Astrocyte (in vitro differentiated cells and primary cell): ENCODE measurements at regions not wholly inside any gene's neighbourhood (a gene's known extent, or its start where the extent isn't known, plus 50 kb on each side); places are given as distances from the start of the nearest gene placed in this dataset.
A peak's percentile ranks its signal among the peaks of the same experiment; 100 is the strongest.

Experiments used
- DNase-seq: peaks from one replicate; pipeline ENCODE4 v3.0.0-alpha.2; 2010; ENCODE audit warnings: low read depth
- FAIRE-seq: peaks from 2 replicates; lab custom pipeline; 2011; peaks lifted over from hg19 to GRCh38; lab: Jason Lieb, UNC
- H2AFZ ChIP-seq: 2 replicates; pipeline ENCODE4 v1.6.0; 2012; ENCODE audit warnings: low read depth, low read length, inconsistent platforms
- H3K27ac ChIP-seq: 2 replicates; pipeline ENCODE4 v1.5.1; 2011; ENCODE audit warnings: low read depth, low read length, inconsistent platforms
- H3K27me3 ChIP-seq: 2 replicates; pipeline ENCODE4 v1.6.0; 2011; ENCODE audit warnings: low read length, inconsistent platforms; ENCODE audit not compliant: insufficient read depth
- H3K36me3 ChIP-seq: 2 replicates; pipeline ENCODE4 v1.5.1; 2011; ENCODE audit warnings: low read length, inconsistent platforms; ENCODE audit not compliant: insufficient read depth
- H3K4me1 ChIP-seq: 2 replicates; pipeline ENCODE4 v1.5.1; 2011; ENCODE audit warnings: low read length, inconsistent platforms; ENCODE audit not compliant: insufficient read depth
- H3K4me2 ChIP-seq: 2 replicates; pipeline ENCODE4 v1.6.0; 2012; ENCODE audit warnings: low read length, inconsistent platforms
- H3K4me3 ChIP-seq: 2 replicates; pipeline ENCODE4 v1.5.1; 2011; ENCODE audit warnings: low read depth, mild to moderate bottlenecking, low read length, inconsistent platforms; ENCODE audit not compliant: insufficient read depth
- H3K79me2 ChIP-seq: 2 replicates; pipeline ENCODE4 v1.6.0; 2012; ENCODE audit warnings: mild to moderate bottlenecking, low read length, inconsistent platforms; ENCODE audit not compliant: insufficient read depth
- H3K9ac ChIP-seq: 2 replicates; pipeline ENCODE4 v1.6.0; 2012; ENCODE audit warnings: mild to moderate bottlenecking, low read length, inconsistent platforms
- H3K9me3 ChIP-seq: 2 replicates; pipeline ENCODE4 v1.5.1; 2012; ENCODE audit warnings: low read depth, mild to moderate bottlenecking, low read length, inconsistent platforms; ENCODE audit not compliant: insufficient read depth
- H4K20me1 ChIP-seq: 2 replicates; pipeline ENCODE4 v1.6.0; 2012; ENCODE audit warnings: low read length, inconsistent platforms; ENCODE audit not compliant: insufficient read depth
- H3K27ac Mint-ChIP-seq: one replicate; pipeline ENCODE4 v1.8.0; 2021; ENCODE audit warnings: mild to moderate bottlenecking, mixed read lengths; ENCODE audit not compliant: unreplicated experiment
- H3K27me3 Mint-ChIP-seq: one replicate; pipeline ENCODE4 v1.8.0; 2021; ENCODE audit warnings: low read depth, mixed read lengths; ENCODE audit not compliant: unreplicated experiment
- H3K36me3 Mint-ChIP-seq: one replicate; pipeline ENCODE4 v1.8.0; 2021; ENCODE audit warnings: low read depth, mixed read lengths; ENCODE audit not compliant: unreplicated experiment
- H3K4me1 Mint-ChIP-seq: one replicate; pipeline ENCODE4 v1.8.0; 2021; ENCODE audit warnings: low read depth, mixed read lengths; ENCODE audit not compliant: unreplicated experiment
- H3K4me3 Mint-ChIP-seq: one replicate; pipeline ENCODE4 v1.8.0; 2021; ENCODE audit warnings: mild to moderate bottlenecking, moderate library complexity, mixed read lengths; ENCODE audit not compliant: unreplicated experiment
- H3K9me3 Mint-ChIP-seq: one replicate; pipeline ENCODE4 v1.8.0; 2021; ENCODE audit warnings: mild to moderate bottlenecking, mixed read lengths; ENCODE audit not compliant: unreplicated experiment
- EZH2 ChIP-seq: IDR thresholded peaks from 2 replicates; pipeline ENCODE4 v1.6.1; 2012; ENCODE audit warnings: mild to moderate bottlenecking, low read length, inconsistent platforms; ENCODE audit not compliant: insufficient read depth
- TF ChIP-seq, protein P1 (sequence below): IDR thresholded peaks from 2 replicates; pipeline ENCODE4 v1.5.1; 2011; ENCODE audit warnings: low read depth, mild to moderate bottlenecking, inconsistent platforms, low read length, moderate library complexity; ENCODE audit not compliant: insufficient read depth

DNA sequence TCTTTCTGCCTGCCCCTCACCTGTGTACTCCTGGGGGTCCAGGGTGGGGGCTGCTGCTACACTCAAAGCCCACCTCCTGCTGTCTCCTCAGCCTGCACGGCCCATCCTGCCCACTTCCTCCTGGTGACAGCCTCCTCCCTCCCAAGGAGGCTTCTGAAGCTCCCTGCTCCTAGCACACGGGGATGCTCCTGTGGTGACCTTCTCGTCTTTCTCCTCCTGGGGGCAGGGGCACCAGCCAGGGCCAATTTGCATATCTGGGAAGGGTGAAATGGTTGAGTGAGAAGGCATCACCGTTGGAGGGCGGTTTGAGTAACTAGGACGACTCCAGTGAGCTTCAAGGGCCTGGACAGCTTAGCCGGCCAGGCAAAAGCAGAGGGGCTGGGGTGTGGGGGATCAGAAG lies 51.9 kb upstream of the COL5A1 start:
- H3K4me2 ChIP-seq: no peak overlapping the region
- DNase-seq: no peak
- no peak overlapping the region for H3K4me3 ChIP-seq

DNA sequence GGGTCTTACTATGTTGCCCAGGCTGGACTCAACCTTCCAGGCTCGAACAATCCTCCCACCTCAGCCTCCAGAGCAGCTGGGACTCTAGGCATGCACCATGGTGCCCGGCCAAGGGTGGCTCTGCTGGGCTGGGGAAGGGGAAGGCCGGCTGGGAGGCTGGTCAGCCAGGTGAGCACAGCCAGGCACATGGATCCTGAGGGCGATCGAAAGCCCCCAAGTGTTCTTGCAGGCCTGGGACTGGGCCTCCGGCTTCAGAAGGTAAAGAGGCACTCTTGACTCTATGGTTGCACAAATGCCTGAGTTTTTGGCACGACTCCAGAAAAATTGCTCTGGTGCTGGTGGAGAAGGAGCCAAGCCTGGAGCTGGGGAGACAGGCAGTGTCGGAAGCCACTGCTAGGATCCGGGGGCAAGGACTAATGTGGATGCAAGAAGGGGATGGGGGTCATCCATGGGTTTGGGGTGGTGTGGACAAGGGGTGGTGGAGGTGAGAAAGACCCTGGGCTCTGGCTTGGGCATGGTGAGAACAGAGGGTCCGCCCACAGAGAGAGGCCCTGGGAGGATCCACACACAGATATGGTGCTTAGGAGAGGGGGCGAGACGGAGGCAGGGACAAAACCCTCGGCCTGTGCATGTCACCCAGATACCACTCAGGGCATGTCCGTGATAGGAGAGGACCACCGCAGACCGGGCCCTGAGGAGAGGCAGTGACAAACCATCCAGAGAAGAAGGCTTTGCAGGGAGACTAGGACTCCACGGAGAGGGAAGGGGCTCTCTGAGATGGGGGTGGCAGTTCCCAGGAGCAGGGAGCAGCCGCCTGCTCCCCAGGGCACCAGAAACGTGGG lies 51.1 kb upstream of the COL5A1 start:
- H3K36me3 ChIP-seq: no peaks in the 10 kb centered on the region
- no peaks in the 10 kb centered on the region for H3K27me3 ChIP-seq
- Mint-ChIP-seq H3K4me3 (peak overlapping the region; percentile 64), H3K9me3 (peaks cover 2% of the 10 kb centered on the region), H3K27me3 (no peaks in the 10 kb centered on the region), H3K4me1 (peaks cover 27% of the 10 kb centered on the region), H3K27ac (peak overlapping the region; percentile 53), H3K36me3 (no peaks in the 10 kb centered on the region)
- TF ChIP-seq, protein P1, sequence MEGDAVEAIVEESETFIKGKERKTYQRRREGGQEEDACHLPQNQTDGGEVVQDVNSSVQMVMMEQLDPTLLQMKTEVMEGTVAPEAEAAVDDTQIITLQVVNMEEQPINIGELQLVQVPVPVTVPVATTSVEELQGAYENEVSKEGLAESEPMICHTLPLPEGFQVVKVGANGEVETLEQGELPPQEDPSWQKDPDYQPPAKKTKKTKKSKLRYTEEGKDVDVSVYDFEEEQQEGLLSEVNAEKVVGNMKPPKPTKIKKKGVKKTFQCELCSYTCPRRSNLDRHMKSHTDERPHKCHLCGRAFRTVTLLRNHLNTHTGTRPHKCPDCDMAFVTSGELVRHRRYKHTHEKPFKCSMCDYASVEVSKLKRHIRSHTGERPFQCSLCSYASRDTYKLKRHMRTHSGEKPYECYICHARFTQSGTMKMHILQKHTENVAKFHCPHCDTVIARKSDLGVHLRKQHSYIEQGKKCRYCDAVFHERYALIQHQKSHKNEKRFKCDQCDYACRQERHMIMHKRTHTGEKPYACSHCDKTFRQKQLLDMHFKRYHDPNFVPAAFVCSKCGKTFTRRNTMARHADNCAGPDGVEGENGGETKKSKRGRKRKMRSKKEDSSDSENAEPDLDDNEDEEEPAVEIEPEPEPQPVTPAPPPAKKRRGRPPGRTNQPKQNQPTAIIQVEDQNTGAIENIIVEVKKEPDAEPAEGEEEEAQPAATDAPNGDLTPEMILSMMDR: no peak
- DNase-seq: no peak
- no peaks in the 10 kb centered on the region for H4K20me1 ChIP-seq
- no peak overlapping the region for H3K4me2 ChIP-seq
- no peaks in the 10 kb centered on the region for H3K79me2 ChIP-seq
- no peak overlapping the region for H3K4me3 ChIP-seq
- no peak overlapping the region for H2AFZ ChIP-seq
- H3K4me1 ChIP-seq: peaks cover 41% of the 10 kb centered on the region
- no peaks in the 10 kb centered on the region for H3K9me3 ChIP-seq
- no peak for FAIRE-seq
- no peak overlapping the region for H3K9ac ChIP-seq
- H3K27ac ChIP-seq: no peak overlapping the region

More for the DNA sequence above, 51.9 kb upstream of the COL5A1 start:
- no peak overlapping the region for H3K27ac ChIP-seq
- H3K4me3 Mint-ChIP-seq: no peak overlapping the region
- H3K36me3 Mint-ChIP-seq: no peaks in the 10 kb centered on the region
- H3K79me2 ChIP-seq: no peaks in the 10 kb centered on the region
- no peaks in the 10 kb centered on the region for H3K27me3 Mint-ChIP-seq
- H2AFZ ChIP-seq: no peak overlapping the region
- H3K9me3 ChIP-seq: no peaks in the 10 kb centered on the region
- H3K27me3 ChIP-seq: no peaks in the 10 kb centered on the region
- H3K27ac Mint-ChIP-seq: no peak overlapping the region
- peaks cover 27% of the 10 kb centered on the region for H3K4me1 Mint-ChIP-seq
- H3K9ac ChIP-seq: no peak overlapping the region
- no peaks in the 10 kb centered on the region for H3K36me3 ChIP-seq
- no peak for FAIRE-seq
- no peak for TF ChIP-seq EZH2
- TF ChIP-seq, protein P1: no peak
- H3K9me3 Mint-ChIP-seq: no peaks in the 10 kb centered on the region
- peaks cover 41% of the 10 kb centered on the region for H3K4me1 ChIP-seq
- H4K20me1 ChIP-seq: no peaks in the 10 kb centered on the region

DNA sequence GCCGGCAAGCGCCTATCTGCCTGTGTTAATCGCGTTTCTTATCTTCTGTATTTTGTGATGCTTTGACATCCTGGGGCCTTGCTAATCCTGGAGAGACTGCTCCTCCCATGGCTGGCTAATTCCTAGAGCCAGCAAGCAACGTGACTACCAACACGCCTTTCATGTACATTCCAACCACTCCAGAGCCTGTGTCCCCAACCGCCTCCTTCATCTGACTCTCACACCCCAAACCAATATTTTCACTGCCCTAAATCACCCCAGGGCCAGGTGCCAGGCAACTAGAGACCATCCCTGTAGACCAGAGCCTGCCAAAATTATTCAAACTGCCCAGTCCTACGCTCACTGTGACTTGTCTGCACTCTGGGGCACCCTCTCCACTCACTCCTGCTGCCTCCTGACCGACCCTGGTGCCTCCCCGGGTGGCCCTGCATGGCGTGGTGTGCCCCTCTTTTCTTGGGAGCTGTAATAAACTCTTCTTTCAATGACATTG lies 50.5 kb upstream of the COL5A1 start:
- no peaks in the 10 kb centered on the region for H3K27me3 Mint-ChIP-seq
- Histone ChIP-seq H3K4me2 (peak overlapping the region; percentile 68), H3K79me2 (no peaks in the 10 kb centered on the region), H3K4me1 (peaks cover 36% of the 10 kb centered on the region), H3K9ac (peak overlapping the region; percentile 71), H3K27ac (peak overlapping the region; percentile 88), H2AFZ (no peak overlapping the region), H3K27me3 (no peaks in the 10 kb centered on the region), H3K36me3 (no peaks in the 10 kb centered on the region), H3K4me3 (no peak overlapping the region), H3K9me3 (no peaks in the 10 kb centered on the region), H4K20me1 (no peaks in the 10 kb centered on the region)
- TF ChIP-seq, protein P1: no peak
- no peak for TF ChIP-seq EZH2
- peak overlapping the region; percentile 97 for H3K27ac Mint-ChIP-seq
- H3K4me3 Mint-ChIP-seq: no peak overlapping the region
- DNase-seq (no peak), FAIRE-seq (peak; percentile 71)
- peaks cover 3% of the 10 kb centered on the region for H3K9me3 Mint-ChIP-seq
- no peaks in the 10 kb centered on the region for H3K36me3 Mint-ChIP-seq
- peaks cover 27% of the 10 kb centered on the region for H3K4me1 Mint-ChIP-seq
